ENCODE measurements at regions not wholly inside any gene's neighbourhood (a gene's known extent, or its start where the extent isn't known, plus 50 kb on each side); places are given as distances from the start of the nearest gene placed in this dataset.

DNA sequence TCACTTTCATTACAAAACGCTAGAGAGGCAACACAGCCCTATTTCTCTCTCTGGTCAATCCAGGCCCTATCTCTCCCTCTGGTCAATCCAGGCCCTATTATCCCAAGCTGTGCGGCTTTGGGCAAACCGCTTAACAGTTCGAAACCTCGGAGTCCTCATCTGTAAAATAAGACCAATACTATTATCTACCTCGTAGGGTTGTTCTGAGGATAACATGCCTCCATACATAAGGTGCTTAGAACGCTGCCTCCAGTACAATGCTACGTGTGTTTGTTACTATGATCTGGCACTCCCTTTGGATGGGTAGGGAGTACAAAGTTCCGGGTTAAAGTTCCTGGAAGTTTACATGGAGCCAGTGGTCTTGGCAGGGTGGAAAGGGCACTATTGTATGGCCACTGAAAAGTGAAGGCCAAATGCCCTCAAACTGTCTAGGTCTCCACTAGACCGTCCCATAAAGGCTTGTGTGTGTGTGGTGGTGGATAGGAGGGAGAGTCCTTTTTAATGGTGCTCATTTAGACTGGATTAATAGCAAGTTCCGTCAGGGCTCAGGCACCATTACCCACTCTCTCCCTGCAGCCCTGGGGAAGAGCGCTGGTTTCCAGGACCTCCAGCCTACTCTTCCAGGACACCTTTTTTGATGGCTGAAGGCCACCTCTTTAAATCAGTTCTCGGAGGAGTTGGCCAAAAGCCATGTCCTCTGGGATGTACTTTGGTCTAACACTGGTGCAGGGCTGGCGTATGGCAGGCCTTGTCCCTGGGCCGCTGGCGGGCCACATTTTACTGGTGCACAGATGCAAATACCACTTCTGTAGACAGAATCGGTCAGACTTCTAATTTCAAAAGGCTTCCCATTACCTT, 75.6 kb upstream of the BCOR start:
- no peaks in the 10 kb centered on the region for H3K36me3 ChIP-seq (ENCODE audit: control insufficient read depth, insufficient read depth, low read length)
- no peak overlapping the region for H3K4me3 ChIP-seq (ENCODE audit: low read depth, low read length)
- H3K27me3 ChIP-seq (ENCODE audit: control insufficient read depth, insufficient read depth, low read length): no peaks in the 10 kb centered on the region
- DNase-seq (ENCODE audit: low read depth): no peak
- FAIRE-seq: no peak
- TF ChIP-seq, protein P1, sequence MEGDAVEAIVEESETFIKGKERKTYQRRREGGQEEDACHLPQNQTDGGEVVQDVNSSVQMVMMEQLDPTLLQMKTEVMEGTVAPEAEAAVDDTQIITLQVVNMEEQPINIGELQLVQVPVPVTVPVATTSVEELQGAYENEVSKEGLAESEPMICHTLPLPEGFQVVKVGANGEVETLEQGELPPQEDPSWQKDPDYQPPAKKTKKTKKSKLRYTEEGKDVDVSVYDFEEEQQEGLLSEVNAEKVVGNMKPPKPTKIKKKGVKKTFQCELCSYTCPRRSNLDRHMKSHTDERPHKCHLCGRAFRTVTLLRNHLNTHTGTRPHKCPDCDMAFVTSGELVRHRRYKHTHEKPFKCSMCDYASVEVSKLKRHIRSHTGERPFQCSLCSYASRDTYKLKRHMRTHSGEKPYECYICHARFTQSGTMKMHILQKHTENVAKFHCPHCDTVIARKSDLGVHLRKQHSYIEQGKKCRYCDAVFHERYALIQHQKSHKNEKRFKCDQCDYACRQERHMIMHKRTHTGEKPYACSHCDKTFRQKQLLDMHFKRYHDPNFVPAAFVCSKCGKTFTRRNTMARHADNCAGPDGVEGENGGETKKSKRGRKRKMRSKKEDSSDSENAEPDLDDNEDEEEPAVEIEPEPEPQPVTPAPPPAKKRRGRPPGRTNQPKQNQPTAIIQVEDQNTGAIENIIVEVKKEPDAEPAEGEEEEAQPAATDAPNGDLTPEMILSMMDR (IDR thresholded peaks at IDR 0.05; ENCODE audit: insufficient read depth, low read length, severe bottlenecking): no peak

DNA sequence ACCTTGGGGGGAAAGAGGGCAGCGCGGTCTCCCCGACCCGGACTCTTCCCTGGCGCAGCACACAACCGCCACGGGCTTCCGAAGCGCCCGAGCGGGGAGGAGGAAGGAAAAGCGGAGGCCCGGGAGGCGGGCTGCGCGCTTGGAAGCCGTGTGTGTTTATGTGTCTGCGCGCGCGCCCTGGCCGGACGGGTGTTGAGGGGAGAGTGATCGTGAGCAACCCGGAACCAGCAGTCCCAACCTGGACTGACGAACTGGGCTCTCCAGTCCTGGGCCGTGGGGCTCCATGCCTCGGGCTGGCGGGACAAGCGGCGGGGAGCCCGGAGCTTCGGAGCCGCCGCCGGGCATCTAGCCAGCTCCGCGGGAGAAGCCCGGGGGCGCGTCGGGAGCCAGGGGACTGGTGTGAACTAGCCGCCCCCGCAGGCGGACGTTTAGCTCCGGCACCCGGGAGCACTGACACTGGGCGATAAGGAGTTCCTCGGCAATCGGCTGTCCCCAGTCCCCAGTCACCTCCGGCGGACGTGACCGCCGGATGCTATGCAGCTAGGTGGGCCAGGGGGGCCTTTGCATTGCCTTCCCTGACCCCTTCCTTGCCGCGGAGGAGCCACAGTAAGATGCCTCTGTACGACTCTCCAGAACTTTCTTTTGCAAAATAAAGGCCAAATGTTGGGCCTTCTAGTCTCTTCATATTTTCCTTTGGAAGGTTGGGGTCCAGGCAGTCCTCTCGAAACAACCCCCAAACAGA, 74.8 kb upstream of the BCOR start:
- Histone ChIP-seq H3K4me3 (ENCODE audit: low read depth, low read length) (peak overlapping the region; percentile 37), H3K36me3 (ENCODE audit: control insufficient read depth, insufficient read depth, low read length) (no peaks in the 10 kb centered on the region), H3K27me3 (ENCODE audit: control insufficient read depth, insufficient read depth, low read length) (no peaks in the 10 kb centered on the region)
- no peak for FAIRE-seq
- TF ChIP-seq, protein P1 (IDR thresholded peaks at IDR 0.05; ENCODE audit: insufficient read depth, low read length, severe bottlenecking): no peak
- no peak for DNase-seq (ENCODE audit: low read depth)

DNA sequence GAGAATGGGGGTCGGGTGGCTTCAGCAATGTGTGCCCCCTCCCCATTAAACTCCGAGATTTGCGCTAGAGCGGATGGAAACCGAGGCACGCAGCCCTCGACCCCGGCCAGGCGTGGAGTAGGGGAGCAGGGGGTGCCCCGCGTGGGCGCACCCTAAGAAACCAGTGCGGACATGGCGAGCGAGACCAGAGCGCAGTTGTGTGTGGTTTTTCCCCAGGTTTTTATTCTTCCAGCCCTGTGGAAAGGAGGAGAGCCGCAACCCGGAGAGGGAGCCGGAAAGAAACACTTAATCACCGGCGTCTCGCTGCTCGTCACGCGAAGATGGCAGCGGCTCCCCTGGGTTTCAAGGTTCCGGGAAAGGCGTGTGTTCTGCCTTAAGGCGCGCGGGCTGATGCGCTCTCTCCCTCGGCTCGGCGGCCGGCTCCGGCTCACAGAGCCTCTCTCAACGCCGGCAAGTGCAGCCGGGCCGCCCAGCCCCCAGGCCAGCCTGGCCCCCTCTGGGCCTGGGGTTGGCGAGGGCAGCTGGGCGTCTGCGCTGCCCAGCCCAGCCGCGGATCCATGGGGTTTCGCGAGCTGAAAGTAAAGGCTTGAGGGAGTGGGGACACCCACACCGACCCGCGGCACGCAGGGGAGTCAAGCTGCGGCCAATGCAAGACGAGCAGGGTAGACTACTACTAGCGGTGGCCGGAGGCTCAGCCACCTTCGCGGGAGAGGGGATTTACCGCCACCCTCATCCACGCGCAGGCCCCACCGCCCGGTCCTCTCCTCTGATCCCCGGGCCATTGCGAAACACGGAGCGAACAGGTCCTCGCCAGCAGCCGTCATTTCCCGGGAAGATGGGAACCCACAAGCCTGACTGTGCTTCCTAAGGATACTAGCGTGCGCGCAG, 74.0 kb upstream of the BCOR start:
- H3K36me3 ChIP-seq (ENCODE audit: control insufficient read depth, insufficient read depth, low read length): no peaks in the 10 kb centered on the region
- DNase-seq (ENCODE audit: low read depth): no peak
- no peaks in the 10 kb centered on the region for H3K27me3 ChIP-seq (ENCODE audit: control insufficient read depth, insufficient read depth, low read length)
- TF ChIP-seq, protein P1 (IDR thresholded peaks at IDR 0.05; ENCODE audit: insufficient read depth, low read length, severe bottlenecking): no peak
- peak overlapping the region; percentile 37 for H3K4me3 ChIP-seq (ENCODE audit: low read depth, low read length)
- FAIRE-seq: no peak

DNA sequence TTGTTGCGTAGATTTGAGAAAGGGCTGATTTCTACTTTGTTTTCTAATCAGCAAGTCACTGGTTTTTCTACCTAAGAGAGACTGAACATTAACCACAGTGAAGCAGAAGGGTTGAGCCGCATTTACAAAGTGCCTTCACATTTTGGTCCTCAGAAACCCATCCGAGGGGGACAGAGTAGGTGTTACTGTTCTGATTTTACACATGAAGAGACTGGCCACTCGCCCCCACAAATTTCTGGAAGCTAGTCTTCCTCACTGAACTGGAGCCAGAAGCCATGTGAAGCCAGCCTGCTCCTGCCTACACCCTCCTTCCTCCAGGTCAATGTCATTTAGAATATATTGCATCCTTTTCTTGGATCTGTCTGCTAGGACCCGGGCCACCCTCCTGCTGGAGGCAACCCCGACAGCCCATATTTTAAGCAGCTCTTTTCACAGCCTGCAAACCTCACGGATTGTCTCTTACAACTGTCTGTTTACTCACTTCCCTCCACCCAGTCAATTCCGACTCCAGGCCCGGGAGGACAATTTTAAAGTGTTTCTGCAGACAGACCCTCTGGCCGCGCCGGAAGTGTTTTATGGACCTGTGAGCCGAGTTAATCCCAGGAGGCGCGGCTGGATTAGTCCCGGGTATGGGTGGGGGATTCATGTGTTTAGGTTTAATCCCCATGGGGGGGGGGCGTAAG, 73.2 kb upstream of the BCOR start:
- H3K36me3 ChIP-seq (ENCODE audit: control insufficient read depth, insufficient read depth, low read length): no peaks in the 10 kb centered on the region
- no peak overlapping the region for H3K4me3 ChIP-seq (ENCODE audit: low read depth, low read length)
- DNase-seq (ENCODE audit: low read depth): no peak
- FAIRE-seq: no peak
- TF ChIP-seq, protein P1 (IDR thresholded peaks at IDR 0.05; ENCODE audit: insufficient read depth, low read length, severe bottlenecking): no peak
- no peaks in the 10 kb centered on the region for H3K27me3 ChIP-seq (ENCODE audit: control insufficient read depth, insufficient read depth, low read length)

Data from bronchial epithelial cell (primary cell).